Motor neuron (in vitro differentiated cells): ENCODE measurements at regions not wholly inside any gene's neighbourhood (a gene's known extent, or its start where the extent isn't known, plus 50 kb on each side); places are given as distances from the start of the nearest gene placed in this dataset.

Experiments used
- ATAC-seq, 8 experiments: fragments of 200-7000 bp; cut with Tn5 transposase; replicated peaks in 6 of 8; 2 replicates each; pipeline ENCODE4 v1.8.0; 2021; ENCODE audit warnings: mild to moderate bottlenecking in 8 of 8, moderate library complexity in 8 of 8
- H3K27ac ChIP-seq, 2 donors: fragments of 250-450 bp; sonication (Bioruptor Pico); 2 replicates each; pipeline ENCODE4 v1.9.0; 2021; ENCODE audit warnings: antibody characterized with exemption in 2 of 2, mild to moderate bottlenecking in 2 of 2, moderate library complexity in 1 of 2
- H3K4me1 ChIP-seq, 2 donors: fragments of 250-450 bp; sonication (Bioruptor Pico); replicated peaks in 1 of 2; 2 replicates each; pipeline ENCODE4 v1.6.1; 2021; ENCODE audit warnings: antibody characterized with exemption in 2 of 2, mild to moderate bottlenecking in 2 of 2, moderate library complexity in 1 of 2
- H3K4me3 ChIP-seq, 5 donors: fragments of 250-450 bp; sonication (Bioruptor Pico); 2 replicates each; pipeline ENCODE4 v1.9.0; 2021; ENCODE audit warnings: antibody characterized with exemption in 5 of 5, mild to moderate bottlenecking in 5 of 5, moderate library complexity in 4 of 5
- WGBS, 10 experiments: fragments of 450-650 bp; shearing (Covaris generic); methylation state at CpG; one replicate each; pipeline ENCODE4 v1.0.0; 2022; 5-methylcytosine and 5-hydroxymethylcytosine counted together
- in situ Hi-C, 9 experiments: fragments of 400-800 bp; cut with MboI; loops; one replicate each; pipeline ENCODE4 v1.15.0; 2021; ENCODE audit warnings: low sequenced_read_pairs in 9 of 9, low pct_unique_long_range_greater_than_20kb in 2 of 9; ENCODE audit not compliant: unreplicated experiment in 9 of 9

GRCh38 chr17:72219137-72219823, 98.5 kb downstream of the SOX9 start:
- Histone ChIP-seq H3K27ac (peak overlapping the region; percentile 26 to 75), H3K4me3 (peak overlapping the region; percentile 16 to 38 (median 17)), H3K4me1 (peaks cover 20 to 30% of the 10 kb centered on the region in 2 donors)
- ATAC-seq, result peak; percentile 74 to 92 (median 90)
- in situ Hi-C loops, result no loop called here
- WGBS, 10 experiments, result 0 to 37% (median 12%) methylated on average over 1 to 10 of the region's 23 CpGs; no CpG with 5 or more reads in 3 of the 10 experiments

- peak overlapping the region; percentile 16 to 38 (median 17) for H3K4me3 ChIP-seq
- 0 to 33% methylated on average over 1 of the region's 22 CpGs; no CpG with 5 or more reads in 8 of the 10 experiments for WGBS, 10 experiments
Observed at GRCh38 chr17:72219824-72220493, 99.1 kb downstream of the SOX9 start.

DNA sequence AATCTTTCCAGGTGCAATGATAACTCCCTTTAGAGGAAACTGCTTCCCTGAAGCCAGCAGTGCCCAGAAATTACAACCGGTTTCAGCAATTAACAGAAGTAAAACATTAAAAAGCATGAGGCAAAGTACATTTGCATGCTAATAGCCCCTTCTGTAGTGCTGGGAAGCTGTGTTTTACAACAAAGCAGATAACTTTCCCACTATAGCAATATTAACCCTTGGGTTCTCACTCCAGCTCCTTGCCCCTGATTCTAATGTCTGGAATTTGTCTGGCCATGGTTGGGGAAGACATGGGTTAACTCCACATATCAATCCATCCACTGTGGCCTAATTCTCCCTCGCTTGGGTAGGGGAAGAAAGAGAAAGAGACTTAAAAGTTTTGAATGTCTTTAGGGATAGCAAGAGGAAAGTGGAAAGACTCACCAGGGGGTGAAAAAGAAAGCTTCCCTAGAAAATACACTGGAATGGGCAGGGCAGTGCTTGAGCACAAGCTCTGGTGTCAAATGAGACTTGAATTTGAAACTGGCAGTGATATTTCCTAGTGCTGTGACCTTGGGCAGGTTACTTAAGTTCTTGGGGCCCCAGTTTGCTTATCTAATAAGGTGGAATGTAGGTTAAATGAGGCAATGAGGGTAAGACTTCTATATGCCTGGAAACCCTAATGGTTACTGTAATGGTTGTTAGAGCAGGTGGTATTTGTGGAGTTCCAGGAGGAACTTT, 102.0 kb downstream of the SOX9 start:
- Histone ChIP-seq H3K4me1 (peaks cover 20 to 30% of the 10 kb centered on the region in 2 donors), H3K4me3 (no peak overlapping the region), H3K27ac (peak overlapping the region in 1 of 2 donors; percentile 28)
- in situ Hi-C loops, result no loop called here
- 0 to 100% (median 33%) methylated on average over 1 to 2 of the region's 2 CpGs; no CpG with 5 or more reads in 3 of the 10 experiments for WGBS, 10 experiments
- peak in 1 of 8 experiments; percentile 54 for ATAC-seq

More at GRCh38 chr17:72219824-72220493, 99.1 kb downstream of the SOX9 start:
- peak in 5 of 8 experiments; percentile 72 to 76 (median 75) for ATAC-seq
- Histone ChIP-seq H3K4me1 (peaks cover 20 to 30% of the 10 kb centered on the region in 2 donors), H3K27ac (peak overlapping the region; percentile 47 to 75)
- in situ Hi-C loops, result no loop called here

GRCh38 chr17:72223866-72224291, 103.1 kb downstream of the SOX9 start:
- WGBS, 10 experiments, result 51 to 100% (median 94%) methylated on average over 1 to 11 of the region's 11 CpGs; no CpG with 5 or more reads in 2 of the 10 experiments
- in situ Hi-C loops, result no loop called here
- ATAC-seq, result no peak

DNA sequence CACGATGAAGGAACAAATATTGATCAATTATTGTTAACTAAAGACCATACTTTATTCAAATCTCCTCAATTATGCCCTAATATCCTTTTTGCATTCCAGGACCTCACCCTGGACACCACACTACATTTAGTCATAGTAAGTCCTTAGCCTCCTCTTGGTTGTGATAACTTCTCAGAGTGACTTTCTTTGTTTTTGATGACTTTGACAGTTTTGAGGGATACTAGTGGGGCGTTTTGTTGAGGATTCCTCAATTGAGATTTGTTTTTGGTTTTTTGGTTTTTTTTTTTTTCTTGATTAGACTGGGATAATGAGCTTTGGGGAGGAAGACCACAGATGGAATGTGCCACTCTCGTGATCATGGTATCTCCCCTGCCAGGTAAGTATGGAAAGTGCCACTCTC, 105.5 kb downstream of the SOX9 start:
- in situ Hi-C loops, result no loop called here
- no peak overlapping the region for H3K27ac ChIP-seq
- ATAC-seq, result no peak
- 7 to 100% (median 87%) methylated on average over 1 to 3 of the region's 3 CpGs for WGBS, 10 experiments
- H3K4me1 ChIP-seq, result peaks cover 4 to 16% of the 10 kb centered on the region in 2 donors
- H3K4me3 ChIP-seq, result no peak overlapping the region

More at GRCh38 chr17:72223866-72224291, 103.1 kb downstream of the SOX9 start:
- Histone ChIP-seq H3K4me3 (no peak overlapping the region), H3K4me1 (peaks cover 20 to 30% of the 10 kb centered on the region in 2 donors), H3K27ac (no peak overlapping the region)

DNA sequence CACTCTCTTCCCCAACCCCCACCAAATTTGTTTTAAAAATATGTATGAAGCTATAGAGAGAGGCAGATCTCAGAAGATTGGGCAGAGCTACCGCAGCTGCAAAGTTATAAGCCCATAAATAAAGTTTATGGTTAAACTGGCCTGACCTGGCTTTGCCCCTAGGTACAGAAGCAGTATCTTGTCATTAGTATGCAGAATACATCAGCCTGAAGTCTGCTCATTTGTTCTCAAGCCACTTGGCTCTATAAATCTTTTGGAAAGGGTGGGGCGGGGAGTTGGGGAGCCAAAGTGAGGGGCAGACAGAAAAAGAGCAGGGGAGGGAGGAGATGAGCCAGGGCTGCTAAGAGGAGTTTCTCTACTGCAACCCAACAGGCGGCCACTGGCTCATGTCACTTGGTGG, 113.2 kb downstream of the SOX9 start:
- no peak overlapping the region for H3K4me3 ChIP-seq
- in situ Hi-C loops, result no loop called here
- H3K27ac ChIP-seq, result no peak overlapping the region
- peaks cover 44 to 56% of the 10 kb centered on the region in 2 donors for H3K4me1 ChIP-seq
- peak; percentile 28 to 92 (median 78) for ATAC-seq
- 0 to 20% (median 0%) methylated on average over 1 to 2 of the region's 3 CpGs; no CpG with 5 or more reads in 3 of the 10 experiments for WGBS, 10 experiments

GRCh38 chr17:72234985-72235384, 114.2 kb downstream of the SOX9 start:
- ATAC-seq, result peak in 3 of 8 experiments; percentile 4 to 11 (median 10)
- peaks cover 44 to 56% of the 10 kb centered on the region in 2 donors for H3K4me1 ChIP-seq
- WGBS, 10 experiments, result 0 to 67% (median 10%) methylated on average over 1 to 3 of the region's 5 CpGs; no CpG with 5 or more reads in 6 of the 10 experiments
- H3K27ac ChIP-seq, result peak overlapping the region; percentile 38 to 61
- in situ Hi-C loops, result no loop called here
- no peak overlapping the region for H3K4me3 ChIP-seq

DNA sequence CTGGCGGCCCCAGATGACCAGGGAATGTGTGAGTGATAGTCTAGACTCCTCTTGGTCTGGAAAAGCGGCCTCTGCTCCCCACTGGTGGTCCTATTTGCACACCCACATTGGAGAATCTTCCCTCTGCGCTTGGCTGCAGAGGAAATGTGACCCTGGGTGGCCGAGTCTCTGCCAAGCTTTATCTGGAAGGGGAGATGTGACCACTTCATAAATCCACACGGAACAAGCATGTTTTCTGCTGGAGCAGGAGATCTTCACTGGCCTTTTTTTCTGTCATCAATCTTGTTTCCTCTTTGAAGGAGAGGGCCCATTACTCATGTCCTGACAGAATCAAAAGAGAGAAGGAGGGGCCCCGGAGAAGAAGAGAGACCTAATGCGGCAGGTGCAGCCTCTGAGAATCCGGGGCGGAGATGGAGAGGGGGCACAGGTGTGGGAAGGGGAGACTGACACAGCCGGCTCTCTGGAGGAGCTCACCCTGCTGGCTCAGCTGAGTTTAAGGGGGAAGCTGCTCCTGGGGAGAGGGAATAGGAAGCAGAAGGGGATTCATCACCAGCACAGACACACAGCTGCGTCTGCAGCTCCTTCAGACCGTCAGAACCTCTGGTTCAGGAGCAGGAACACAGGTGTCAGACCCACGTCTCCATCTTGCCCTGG, 116.3 kb downstream of the SOX9 start:
- in situ Hi-C loops, result no loop called here
- H3K4me3 ChIP-seq, result no peak overlapping the region
- peaks cover 44 to 56% of the 10 kb centered on the region in 2 donors for H3K4me1 ChIP-seq
- H3K27ac ChIP-seq, result peak overlapping the region; percentile 55 to 62
- WGBS, 10 experiments, result 0 to 92% (median 20%) methylated on average over 1 to 7 of the region's 13 CpGs; no CpG with 5 or more reads in 1 of the 10 experiments
- peak in 5 of 8 experiments; percentile 26 to 65 (median 53) for ATAC-seq

GRCh38 chr17:72238157-72238673, 117.4 kb downstream of the SOX9 start:
- H3K4me1 ChIP-seq, result peaks cover 43 to 51% of the 10 kb centered on the region in 2 donors
- in situ Hi-C loops, result no loop called here
- 0 to 82% (median 60%) methylated on average over 1 to 10 of the region's 10 CpGs; no CpG with 5 or more reads in 2 of the 10 experiments for WGBS, 10 experiments
- H3K4me3 ChIP-seq, result no peak overlapping the region
- peak in 2 of 8 experiments; percentile 18 to 54 for ATAC-seq
- peak overlapping the region in 1 of 2 donors; percentile 10 for H3K27ac ChIP-seq

GRCh38 chr17:72239548-72239947, 118.7 kb downstream of the SOX9 start:
- H3K4me1 ChIP-seq, result peaks cover 33 to 38% of the 10 kb centered on the region in 2 donors
- H3K4me3 ChIP-seq, result no peak overlapping the region
- no peak overlapping the region for H3K27ac ChIP-seq
- WGBS, 10 experiments, result 40 to 100% (median 92%) methylated on average over 1 to 5 of the region's 5 CpGs; no CpG with 5 or more reads in 3 of the 10 experiments
- in situ Hi-C loops, result no loop called here
- no peak for ATAC-seq

GRCh38 chr17:72240333-72240732, 119.5 kb downstream of the SOX9 start:
- ATAC-seq, result no peak
- H3K27ac ChIP-seq, result no peak overlapping the region
- in situ Hi-C loops, result no loop called here
- 15 to 96% (median 68%) methylated on average over 1 to 3 of the region's 3 CpGs; no CpG with 5 or more reads in 2 of the 10 experiments for WGBS, 10 experiments
- H3K4me1 ChIP-seq, result peaks cover 25 to 31% of the 10 kb centered on the region in 2 donors
- H3K4me3 ChIP-seq, result no peak overlapping the region

DNA sequence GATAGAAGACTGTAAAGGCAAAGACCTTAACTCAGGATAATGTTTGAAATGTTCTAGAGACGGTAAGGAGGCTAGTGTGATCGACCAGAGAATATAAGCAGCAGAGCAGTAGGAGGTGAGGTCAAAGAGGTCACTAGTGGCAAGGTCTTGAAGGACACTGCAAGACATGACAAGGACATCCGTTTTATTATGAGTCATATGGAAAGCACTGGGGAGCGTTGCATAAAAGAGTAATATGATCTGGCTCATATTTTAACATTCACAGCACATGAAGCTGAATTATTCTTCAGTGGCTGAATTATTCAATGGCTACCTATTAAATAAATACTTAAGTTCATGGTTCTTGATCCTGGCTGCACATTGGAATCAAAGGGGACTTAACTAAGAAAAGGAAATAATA, 123.7 kb downstream of the SOX9 start:
- H3K27ac ChIP-seq, result no peak overlapping the region
- no peak for ATAC-seq
- 42 to 91% (median 81%) methylated on average over 2 to 4 of the region's 4 CpGs for WGBS, 10 experiments
- no peaks in the 10 kb centered on the region for H3K4me1 ChIP-seq
- no peak overlapping the region for H3K4me3 ChIP-seq
- in situ Hi-C loops, result no loop called here
